ENCODE measurements at regions not wholly inside any gene's neighbourhood (a gene's known extent, or its start where the extent isn't known, plus 50 kb on each side); places are given as distances from the start of the nearest gene placed in this dataset.

GRCh38 chr2:65737452-65738011 is 305.1 kb upstream of the SPRED2 start:
- no peak for DNase-seq (ENCODE audit: low spot score)

- no peak for DNase-seq (ENCODE audit: low spot score)
Observed at GRCh38 chr2:65731476-65731875, 299.1 kb upstream of the SPRED2 start.

DNA sequence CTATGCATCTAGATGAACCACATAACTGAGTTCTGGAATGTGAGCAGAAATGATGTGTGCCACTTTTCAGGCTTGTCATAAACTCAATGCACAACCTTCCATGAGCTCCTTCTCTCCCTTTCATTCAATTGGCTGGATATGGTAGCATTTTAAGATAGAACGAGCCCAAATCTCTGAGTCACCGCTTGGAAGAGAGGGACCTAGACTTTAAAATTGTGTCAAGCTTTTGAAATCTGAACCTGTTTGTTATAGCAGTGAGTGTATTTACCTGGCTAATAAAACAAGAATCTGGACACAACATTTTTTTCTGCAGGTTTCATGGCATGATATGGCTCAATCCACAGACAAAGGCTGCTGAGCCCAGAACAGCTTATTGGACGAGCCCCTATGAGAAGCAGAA is 297.8 kb upstream of the SPRED2 start:
- DNase-seq (ENCODE audit: low spot score), result no peak

- DNase-seq (ENCODE audit: low spot score), result no peak
Observed at GRCh38 chr2:65729246-65729645, 296.8 kb upstream of the SPRED2 start.

GRCh38 chr2:65728477-65729180 is 296.2 kb upstream of the SPRED2 start:
- no peak for DNase-seq (ENCODE audit: low spot score)

DNA sequence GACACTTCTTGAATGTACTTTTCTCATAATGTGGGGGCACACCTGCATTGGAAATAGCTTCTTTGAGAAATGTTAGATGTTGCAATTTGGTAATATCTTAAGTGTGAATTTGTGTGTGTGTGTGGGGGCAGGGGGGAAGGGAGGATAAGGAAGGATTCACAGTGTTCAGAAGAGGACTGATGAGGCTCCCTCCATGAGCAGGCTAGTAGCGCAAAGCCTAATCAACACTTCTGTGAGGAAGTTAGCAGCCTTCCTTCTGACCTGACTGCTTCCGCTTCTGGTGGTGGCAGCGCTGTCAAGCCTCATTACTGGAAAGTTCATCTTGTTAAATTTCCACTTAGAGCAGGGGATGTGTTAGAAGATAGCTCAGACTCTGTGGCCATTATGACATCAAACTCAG is 295.4 kb upstream of the SPRED2 start:
- DNase-seq (ENCODE audit: low spot score), result no peak

- DNase-seq (ENCODE audit: low spot score), result no peak
Observed at GRCh38 chr2:65727381-65727780, 295.0 kb upstream of the SPRED2 start.

- no peak for DNase-seq (ENCODE audit: low spot score)
Observed at GRCh38 chr2:65724752-65725151, 292.4 kb upstream of the SPRED2 start.

DNA sequence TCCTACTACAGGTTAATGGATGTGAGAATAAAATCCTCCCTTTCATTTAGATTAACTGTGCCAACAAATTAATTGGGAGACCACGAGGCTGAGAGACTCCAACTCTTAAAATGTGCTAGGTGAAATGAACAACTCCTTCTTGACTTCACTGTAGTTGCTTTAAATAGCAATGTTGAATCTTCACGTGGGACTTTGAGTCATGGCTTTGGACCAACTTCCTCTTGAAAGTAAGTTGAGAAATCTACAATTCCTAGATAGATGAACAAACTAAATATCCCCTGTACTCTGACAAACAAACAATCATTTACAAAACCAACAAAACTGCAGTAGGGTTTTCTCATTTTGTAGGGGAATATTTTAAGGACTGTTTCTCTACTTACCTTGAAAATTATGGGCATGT is 291.9 kb upstream of the SPRED2 start:
- DNase-seq (ENCODE audit: low spot score), result no peak

GRCh38 chr2:65722028-65722778 is 289.8 kb upstream of the SPRED2 start:
- peak; percentile 24 for DNase-seq (ENCODE audit: low spot score)

GRCh38 chr2:65716698-65717097 is 284.3 kb upstream of the SPRED2 start:
- no peak for DNase-seq (ENCODE audit: low spot score)

GRCh38 chr2:65715323-65715722 is 282.9 kb upstream of the SPRED2 start:
- DNase-seq (ENCODE audit: low spot score), result no peak

DNA sequence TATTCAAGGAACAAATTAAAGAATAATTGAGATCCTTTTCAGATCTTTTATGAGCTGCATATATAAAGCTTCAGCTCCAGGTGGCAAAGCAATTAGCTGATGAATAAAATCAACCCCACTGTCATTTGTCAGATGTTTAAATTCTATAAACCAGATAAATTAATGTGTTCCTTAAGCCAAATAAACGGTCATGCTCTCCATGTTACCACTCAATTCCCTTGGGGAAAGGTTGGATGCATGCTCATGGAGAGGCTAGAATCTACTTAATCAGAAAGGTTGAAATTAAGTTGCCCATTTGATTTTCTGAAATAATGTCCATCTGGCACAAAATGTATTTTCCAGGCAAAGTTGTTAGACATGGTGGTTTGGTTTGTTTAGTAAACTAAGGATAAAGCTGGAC is 282.5 kb upstream of the SPRED2 start:
- DNase-seq (ENCODE audit: low spot score), result no peak

GRCh38 chr2:65711863-65712262 is 279.5 kb upstream of the SPRED2 start:
- no peak for DNase-seq (ENCODE audit: low spot score)

DNA sequence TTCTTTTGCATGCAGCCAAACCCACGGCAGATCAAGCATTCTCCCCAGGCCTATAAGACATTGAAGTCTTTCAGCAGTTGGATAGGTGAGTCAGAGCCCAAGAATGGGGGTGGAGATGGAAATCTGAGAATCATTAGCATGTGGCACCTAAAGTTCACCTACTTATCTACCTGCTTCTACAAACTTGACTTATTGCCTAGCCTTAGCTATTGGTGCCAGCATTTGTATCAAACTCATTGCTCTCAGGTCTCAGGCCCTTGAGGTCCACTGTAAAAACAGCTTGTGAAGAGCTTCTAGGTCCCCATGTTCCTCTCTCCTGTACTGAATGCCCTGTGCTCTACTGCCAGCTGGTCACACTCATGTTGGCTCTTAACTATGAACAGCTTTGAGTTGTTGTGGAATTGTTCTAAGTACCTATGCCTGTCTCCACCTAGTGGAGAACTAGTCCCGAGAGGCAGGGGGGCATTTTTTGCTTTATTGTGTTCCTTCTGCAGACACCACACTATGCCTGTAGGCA is 278.4 kb upstream of the SPRED2 start:
- no peak for DNase-seq (ENCODE audit: low spot score)

GRCh38 chr2:65710356-65710755 is 278.0 kb upstream of the SPRED2 start:
- no peak for DNase-seq (ENCODE audit: low spot score)

DNA sequence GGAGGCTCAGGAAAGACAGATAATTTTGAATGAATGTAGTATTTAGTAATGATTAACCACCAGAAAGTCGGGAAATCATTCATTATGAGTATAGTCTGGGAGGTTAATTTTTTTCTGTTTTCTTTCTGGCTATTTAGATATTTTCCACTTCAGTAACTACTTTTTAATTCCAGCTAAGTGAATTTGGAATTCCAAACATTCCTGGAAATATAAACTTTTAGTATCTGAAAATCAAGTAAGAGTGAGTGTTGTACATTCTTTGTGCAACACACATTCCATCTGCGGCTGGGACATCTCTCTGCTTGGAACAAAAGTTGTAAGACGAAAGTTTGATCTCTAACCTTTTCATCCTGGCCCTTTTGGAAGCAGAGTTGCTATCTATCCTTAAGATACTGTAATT is 275.7 kb upstream of the SPRED2 start:
- peak; percentile 36 for DNase-seq (ENCODE audit: low spot score)

- no peak for DNase-seq (ENCODE audit: low spot score)
Observed at GRCh38 chr2:65706411-65706810, 274.0 kb upstream of the SPRED2 start.

GRCh38 chr2:65701191-65701590 is 268.8 kb upstream of the SPRED2 start:
- no peak for DNase-seq (ENCODE audit: low spot score)

DNA sequence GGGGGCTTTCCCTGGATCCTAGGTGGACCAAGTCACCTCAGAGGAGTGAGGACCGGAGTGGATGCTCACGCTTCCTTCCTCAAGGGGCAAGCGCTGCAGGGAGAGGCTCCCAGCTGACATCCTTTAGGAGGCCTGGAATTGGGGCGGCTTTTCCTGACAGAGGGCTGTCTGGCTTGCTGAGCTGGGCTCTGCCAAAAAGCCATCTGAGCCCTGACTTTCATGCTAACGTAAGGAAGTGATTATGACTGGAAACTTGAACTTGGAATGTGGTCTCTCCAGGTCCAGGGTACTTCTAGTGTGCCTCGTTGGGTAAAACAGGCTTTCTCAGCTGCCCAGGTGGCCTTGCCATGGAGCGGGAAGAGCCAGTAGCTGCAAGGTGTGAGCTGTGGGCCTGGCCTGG is 268.3 kb upstream of the SPRED2 start:
- DNase-seq (ENCODE audit: low spot score), result no peak

DNA sequence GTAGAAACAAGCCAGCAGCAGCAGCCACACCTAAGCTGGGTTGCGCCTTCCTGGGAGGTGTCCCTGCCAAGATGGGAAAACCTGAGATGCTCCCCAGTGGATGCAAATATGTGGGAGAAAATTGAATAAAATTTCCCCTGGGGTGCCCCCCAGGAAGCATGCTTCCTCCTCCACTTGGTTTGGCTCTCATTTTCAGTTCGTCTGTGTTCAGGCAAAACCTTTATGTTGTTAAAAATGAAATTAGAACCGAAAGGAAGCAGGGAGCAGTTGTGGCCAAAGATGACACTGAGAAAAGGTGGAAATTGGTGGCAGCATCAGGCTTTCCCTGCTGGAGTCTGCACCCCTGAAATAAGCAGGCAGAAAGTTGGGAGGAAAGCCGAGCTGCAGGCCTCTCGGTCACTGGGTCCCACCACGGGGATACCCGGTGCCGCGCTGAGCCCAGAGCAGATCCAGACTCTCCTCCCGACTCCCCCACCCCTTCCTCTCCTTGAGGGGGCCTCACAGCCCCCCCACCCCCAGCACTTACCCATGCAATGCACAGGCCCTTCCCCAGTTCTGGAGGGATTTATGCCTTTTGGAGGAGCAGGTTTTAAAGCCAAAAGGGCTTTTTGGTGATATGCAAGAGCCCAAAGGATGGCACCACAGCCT is 267.7 kb upstream of the SPRED2 start:
- no peak for DNase-seq (ENCODE audit: low spot score)

DNA sequence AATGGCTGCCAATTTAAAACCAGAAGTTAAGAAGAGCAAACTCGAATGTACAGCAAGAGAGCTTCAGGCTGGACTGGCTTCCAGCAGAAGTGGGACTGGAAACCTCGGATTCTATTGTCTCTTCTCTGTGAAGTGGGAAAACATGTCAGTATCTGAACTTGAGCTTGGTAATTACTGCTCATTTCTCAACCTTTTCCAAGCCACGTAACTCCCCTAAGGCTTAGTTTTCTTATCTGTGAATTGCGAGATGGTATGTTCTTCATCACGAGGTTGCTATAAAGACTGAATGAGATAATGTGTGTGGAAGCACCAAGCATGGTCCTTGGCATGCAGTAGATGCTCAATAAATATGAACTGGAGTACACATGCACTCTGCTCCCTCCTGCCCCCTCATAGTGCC is 259.4 kb upstream of the SPRED2 start:
- DNase-seq (ENCODE audit: low spot score), result no peak
